GM12878 (cell line): ENCODE measurements at regions not wholly inside any gene's neighbourhood (a gene's known extent, or its start where the extent isn't known, plus 50 kb on each side); places are given as distances from the start of the nearest gene placed in this dataset.
A peak's percentile ranks its signal among the peaks of the same experiment; 100 is the strongest.

Source experiments
- ATAC-seq: fragments of 200-7000 bp; cut with Tn5 transposase; 3 replicates; pipeline ENCODE4 v1.9.1; 2020; ENCODE audit warnings: mild to moderate bottlenecking, moderate library complexity
- BruUV-seq: library from RNA; stranded (reverse); fragments of 400-500 nt; replicated peaks from 2 replicates; lab custom pipeline; 2021; lab: Mats Ljungman, UMichigan
- CTCF ChIA-PET: fragments of 300-600 bp; sonication (Branson Sonifier 250); formaldehyde crosslinking; extraction: SDS; loops from one replicate; lab custom pipeline; 2021; ENCODE audit warnings: inconsistent platforms; lab: Yijun Ruan, JAX
- POLR2A ChIA-PET: fragments of 350-600 bp; formaldehyde crosslinking; extraction: SDS; loops from one replicate; lab custom pipeline; 2021; ENCODE audit warnings: inconsistent platforms; lab: Charles Lee
- RAD21 ChIA-PET: fragments of 300-600 bp; sonication (Branson Sonifier 250); formaldehyde crosslinking; loops from one replicate; lab custom pipeline; 2023; ENCODE audit warnings: antibody characterized with exemption; ENCODE audit not compliant: unreplicated experiment; lab: Charles Lee
- SMC1A ChIA-PET: fragments of 300-600 bp; sonication (Branson Sonifier 250); formaldehyde crosslinking; loops from one replicate; lab custom pipeline; 2023; ENCODE audit not compliant: unreplicated experiment, uncharacterized antibody; lab: Charles Lee
- DNase-seq: peaks from one replicate; pipeline ENCODE4 v3.0.0-alpha.2; 2011; ENCODE audit warnings: low read depth, low spot score
- FAIRE-seq: peaks from 3 replicates; lab custom pipeline; 2011; peaks lifted over from hg19 to GRCh38; lab: Jason Lieb, UNC
- H2AFZ ChIP-seq: 2 replicates; pipeline ENCODE4 v1.6.0; 2011; ENCODE audit warnings: low read depth, low read length, control low read depth; ENCODE audit not compliant: control insufficient read depth
- H3K27ac ChIP-seq: 2 replicates; pipeline ENCODE4 v1.5.1; 2011; ENCODE audit warnings: control low read depth; ENCODE audit not compliant: control insufficient read depth, insufficient read depth
- H3K27me3 ChIP-seq, 2 experiments: replicated peaks in 1 of 2; 2 replicates each; pipeline versions ENCODE4 v1.6.0 to v1.6.1; 2011; ENCODE audit warnings: low read length in 1 of 2; ENCODE audit not compliant: control insufficient read depth in 2 of 2, insufficient read depth in 2 of 2
- H3K36me3 ChIP-seq, 2 experiments: 2 replicates each; pipeline ENCODE4 v1.5.1; 2011; ENCODE audit warnings: low read length in 1 of 2; ENCODE audit not compliant: control insufficient read depth in 2 of 2, insufficient read depth in 2 of 2
- H3K4me1 ChIP-seq: 2 replicates; pipeline ENCODE4 v1.6.1; 2011; ENCODE audit warnings: mild to moderate bottlenecking, low read length, moderate library complexity, mixed read lengths; ENCODE audit not compliant: control insufficient read depth, insufficient read depth
- H3K4me2 ChIP-seq: 2 replicates; pipeline ENCODE4 v1.6.0; 2011; ENCODE audit warnings: control low read depth; ENCODE audit not compliant: control insufficient read depth, insufficient read depth
- H3K4me3 ChIP-seq: fragments of 200-600 bp; sonication (generic); 2 replicates; pipeline ENCODE4 v1.5.1; 2016
- H3K79me2 ChIP-seq: 2 replicates; pipeline ENCODE4 v1.6.0; 2011; ENCODE audit warnings: low read length; ENCODE audit not compliant: control insufficient read depth, insufficient read depth
- H3K9ac ChIP-seq: 2 replicates; pipeline ENCODE4 v1.8.0; 2011; ENCODE audit warnings: low read length, control low read depth, mixed read lengths; ENCODE audit not compliant: control insufficient read depth, insufficient read depth
- H3K9me3 ChIP-seq: replicated peaks from 3 replicates; pipeline ENCODE4 v1.5.1; 2011; ENCODE audit warnings: mild to moderate bottlenecking, low read length; ENCODE audit not compliant: control insufficient read depth, insufficient read depth
- H4K20me1 ChIP-seq: 2 replicates; pipeline ENCODE4 v1.6.0; 2011; ENCODE audit not compliant: control insufficient read depth, insufficient read depth
- BCL11A ChIP-seq: IDR thresholded peaks from 2 replicates; pipeline ENCODE4 v1.6.1; 2011; ENCODE audit warnings: low read depth, low read length
- CREB1 ChIP-seq: IDR thresholded peaks from 2 replicates; pipeline ENCODE4 v1.6.1; 2012; ENCODE audit warnings: low read depth, mild to moderate bottlenecking, inconsistent platforms
- DPF2 ChIP-seq: fragments of 450-650 bp; IDR thresholded peaks from 2 replicates; pipeline ENCODE4 v1.6.1; 2017; ENCODE audit warnings: mild to moderate bottlenecking
- FOXK2 ChIP-seq: fragments of 450-650 bp; IDR thresholded peaks from 2 replicates; pipeline ENCODE4 v1.6.1; 2017; ENCODE audit warnings: mild to moderate bottlenecking, moderate library complexity
- HDGF ChIP-seq: fragments of 450-650 bp; IDR thresholded peaks from 2 replicates; pipeline ENCODE4 v1.6.1; 2016; ENCODE audit warnings: antibody characterized with exemption
- MEF2A ChIP-seq: IDR thresholded peaks from 2 replicates; pipeline ENCODE4 v1.6.1; 2011; ENCODE audit warnings: low read depth, mild to moderate bottlenecking, low read length, moderate library complexity; ENCODE audit not compliant: insufficient read depth
- MYC ChIP-seq: IDR thresholded peaks from 2 replicates; pipeline ENCODE4 v1.6.1; 2011; ENCODE audit warnings: mild to moderate bottlenecking, low read length, moderate library complexity, inconsistent platforms; ENCODE audit not compliant: insufficient read depth, insufficient replicate concordance, insufficient read length, severe bottlenecking
- NR2C2 ChIP-seq: IDR thresholded peaks from 2 replicates; pipeline ENCODE4 v1.6.1; 2011; ENCODE audit warnings: borderline replicate concordance, low read depth; ENCODE audit not compliant: control insufficient read depth, insufficient read length
- NR2F1 ChIP-seq: fragments of 450-650 bp; conservative IDR thresholded peaks from 2 replicates; pipeline ENCODE4 v1.6.1; 2017; ENCODE audit warnings: mild to moderate bottlenecking
- RBBP5 ChIP-seq: fragments of 200-600 bp; sonication (generic); conservative IDR thresholded peaks from 2 replicates; pipeline ENCODE4 v1.6.1; 2016
- SIX5 ChIP-seq: IDR thresholded peaks from 2 replicates; pipeline ENCODE4 v1.6.1; 2011; ENCODE audit warnings: mild to moderate bottlenecking, low read depth, low read length, moderate library complexity; ENCODE audit not compliant: severe bottlenecking
- SMAD1 ChIP-seq: fragments of 450-650 bp; IDR thresholded peaks from 2 replicates; pipeline ENCODE4 v1.6.1; 2018; ENCODE audit warnings: mild to moderate bottlenecking, low read depth; ENCODE audit not compliant: partially characterized antibody
- SMC3 ChIP-seq: IDR thresholded peaks from 2 replicates; pipeline ENCODE4 v1.6.1; 2011; ENCODE audit warnings: low read length, improper control_type of control experiment, borderline replicate concordance
- USF2 ChIP-seq: IDR thresholded peaks from 2 replicates; pipeline ENCODE4 v1.6.1; 2011; ENCODE audit warnings: low read depth, low read length, improper control_type of control experiment, borderline replicate concordance
- WRNIP1 ChIP-seq: IDR thresholded peaks from 2 replicates; pipeline ENCODE4 v1.6.1; 2011; ENCODE audit warnings: low read depth, low read length, improper control_type of control experiment, borderline replicate concordance
- WGBS: methylation state at CpG from one replicate; pipeline ENCODE4 v1.1.6; 2016; ENCODE audit warnings: low lambda C conversion rate; ENCODE audit not compliant: insufficient replicate concordance, insufficient coverage; ENCODE audit errors: missing lambda C conversion rate; 5-methylcytosine and 5-hydroxymethylcytosine counted together
- in situ Hi-C: fragments of 300-500 bp; cut with MboI; formaldehyde crosslinking; loops from 9 replicates; pipeline ENCODE4 v1.14.3; 2018; ENCODE audit warnings: mixed read lengths
- intact Hi-C: fragments of 100-400 bp; cut with micrococcal nuclease; formaldehyde crosslinking; loops from one replicate; pipeline ENCODE4 v1.14.2; 2022; ENCODE audit not compliant: unreplicated experiment
- TF ChIP-seq, protein P1 (sequence below): fragments of 450-650 bp; IDR thresholded peaks from 2 replicates; pipeline ENCODE4 v1.6.1; 2017; ENCODE audit warnings: antibody characterized with exemption, mild to moderate bottlenecking, moderate library complexity
- TF ChIP-seq, protein P2 (sequence below): fragments of 450-650 bp; IDR thresholded peaks from 2 replicates; pipeline ENCODE4 v1.6.1; 2014; ENCODE audit warnings: mild to moderate bottlenecking
- TF ChIP-seq, protein P3 (sequence below): fragments of 450-650 bp; IDR thresholded peaks from 2 replicates; pipeline ENCODE4 v1.6.1; 2017; ENCODE audit warnings: mild to moderate bottlenecking, low read depth, inconsistent platforms; ENCODE audit not compliant: poor library complexity, severe bottlenecking

GRCh38 chr13:106873810-106874209, 305.9 kb upstream of the ARGLU1 start (continued):
- TF ChIP-seq, protein P1, sequence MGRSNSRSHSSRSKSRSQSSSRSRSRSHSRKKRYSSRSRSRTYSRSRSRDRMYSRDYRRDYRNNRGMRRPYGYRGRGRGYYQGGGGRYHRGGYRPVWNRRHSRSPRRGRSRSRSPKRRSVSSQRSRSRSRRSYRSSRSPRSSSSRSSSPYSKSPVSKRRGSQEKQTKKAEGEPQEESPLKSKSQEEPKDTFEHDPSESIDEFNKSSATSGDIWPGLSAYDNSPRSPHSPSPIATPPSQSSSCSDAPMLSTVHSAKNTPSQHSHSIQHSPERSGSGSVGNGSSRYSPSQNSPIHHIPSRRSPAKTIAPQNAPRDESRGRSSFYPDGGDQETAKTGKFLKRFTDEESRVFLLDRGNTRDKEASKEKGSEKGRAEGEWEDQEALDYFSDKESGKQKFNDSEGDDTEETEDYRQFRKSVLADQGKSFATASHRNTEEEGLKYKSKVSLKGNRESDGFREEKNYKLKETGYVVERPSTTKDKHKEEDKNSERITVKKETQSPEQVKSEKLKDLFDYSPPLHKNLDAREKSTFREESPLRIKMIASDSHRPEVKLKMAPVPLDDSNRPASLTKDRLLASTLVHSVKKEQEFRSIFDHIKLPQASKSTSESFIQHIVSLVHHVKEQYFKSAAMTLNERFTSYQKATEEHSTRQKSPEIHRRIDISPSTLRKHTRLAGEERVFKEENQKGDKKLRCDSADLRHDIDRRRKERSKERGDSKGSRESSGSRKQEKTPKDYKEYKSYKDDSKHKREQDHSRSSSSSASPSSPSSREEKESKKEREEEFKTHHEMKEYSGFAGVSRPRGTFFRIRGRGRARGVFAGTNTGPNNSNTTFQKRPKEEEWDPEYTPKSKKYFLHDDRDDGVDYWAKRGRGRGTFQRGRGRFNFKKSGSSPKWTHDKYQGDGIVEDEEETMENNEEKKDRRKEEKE = no peak
- TF ChIP-seq HDGF (no peak), BCL11A (no peak), SMAD1 (no peak), USF2 (no peak)

GRCh38 chr13:106867249-106867648, 299.3 kb upstream of the ARGLU1 start:
- 9% methylated on average over 13 of the region's 13 CpGs for WGBS
- ChIA-PET RAD21 (no interaction called here), POLR2A (no interaction called here), CTCF (no interaction called here), SMC1A (no interaction called here)
- Histone ChIP-seq H3K9me3 (no peaks in the 10 kb centered on the region), H3K4me2 (no peak overlapping the region), H3K9ac (no peak overlapping the region), H3K27ac (no peak overlapping the region), H3K27me3 (no peaks in the 10 kb centered on the region), H3K4me3 (no peak overlapping the region), H3K79me2 (no peaks in the 10 kb centered on the region), H2AFZ (0 out of 2 replicates have a peak overlapping the region, but pooled peaks have one; percentile 17), H4K20me1 (no peaks in the 10 kb centered on the region), H3K4me1 (no peaks in the 10 kb centered on the region), H3K36me3 (no peaks in the 10 kb centered on the region)
- intact Hi-C loops = no loop called here
- ATAC-seq = no peak
- BruUV-seq = no TSS peak
- TF ChIP-seq RBBP5 (no peak), CREB1 (no peak), MYC (no peak), FOXK2 (no peak), NR2F1 (no peak), NR2C2 (no peak), SMC3 (no peak), SIX5 (no peak), MEF2A (no peak), WRNIP1 (no peak), DPF2 (no peak)
- TF ChIP-seq, protein P2, sequence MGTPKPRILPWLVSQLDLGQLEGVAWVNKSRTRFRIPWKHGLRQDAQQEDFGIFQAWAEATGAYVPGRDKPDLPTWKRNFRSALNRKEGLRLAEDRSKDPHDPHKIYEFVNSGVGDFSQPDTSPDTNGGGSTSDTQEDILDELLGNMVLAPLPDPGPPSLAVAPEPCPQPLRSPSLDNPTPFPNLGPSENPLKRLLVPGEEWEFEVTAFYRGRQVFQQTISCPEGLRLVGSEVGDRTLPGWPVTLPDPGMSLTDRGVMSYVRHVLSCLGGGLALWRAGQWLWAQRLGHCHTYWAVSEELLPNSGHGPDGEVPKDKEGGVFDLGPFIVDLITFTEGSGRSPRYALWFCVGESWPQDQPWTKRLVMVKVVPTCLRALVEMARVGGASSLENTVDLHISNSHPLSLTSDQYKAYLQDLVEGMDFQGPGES = no peak
- TF ChIP-seq, protein P3, sequence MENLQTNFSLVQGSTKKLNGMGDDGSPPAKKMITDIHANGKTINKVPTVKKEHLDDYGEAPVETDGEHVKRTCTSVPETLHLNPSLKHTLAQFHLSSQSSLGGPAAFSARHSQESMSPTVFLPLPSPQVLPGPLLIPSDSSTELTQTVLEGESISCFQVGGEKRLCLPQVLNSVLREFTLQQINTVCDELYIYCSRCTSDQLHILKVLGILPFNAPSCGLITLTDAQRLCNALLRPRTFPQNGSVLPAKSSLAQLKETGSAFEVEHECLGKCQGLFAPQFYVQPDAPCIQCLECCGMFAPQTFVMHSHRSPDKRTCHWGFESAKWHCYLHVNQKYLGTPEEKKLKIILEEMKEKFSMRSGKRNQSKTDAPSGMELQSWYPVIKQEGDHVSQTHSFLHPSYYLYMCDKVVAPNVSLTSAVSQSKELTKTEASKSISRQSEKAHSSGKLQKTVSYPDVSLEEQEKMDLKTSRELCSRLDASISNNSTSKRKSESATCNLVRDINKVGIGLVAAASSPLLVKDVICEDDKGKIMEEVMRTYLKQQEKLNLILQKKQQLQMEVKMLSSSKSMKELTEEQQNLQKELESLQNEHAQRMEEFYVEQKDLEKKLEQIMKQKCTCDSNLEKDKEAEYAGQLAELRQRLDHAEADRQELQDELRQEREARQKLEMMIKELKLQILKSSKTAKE = no peak
- no peak for FAIRE-seq
- DNase-seq = no peak
- in situ Hi-C loops = no loop called here
